Gastrocnemius medialis (tissue), 4 donors: ENCODE measurements at regions not wholly inside any gene's neighbourhood (a gene's known extent, or its start where the extent isn't known, plus 50 kb on each side); places are given as distances from the start of the nearest gene placed in this dataset.
"Not testable (repeated sequence)": the region's sequence is repeated elsewhere in the genome, so short reads cannot be mapped to it uniquely, and the experiment has no call there.

Source experiments
- ATAC-seq, 2 donors: fragments of 150-250 bp; one replicate each; pipeline ENCODE4 v1.9.1; 2016
- DNase-seq, 2 donors: peaks; one replicate each; pipeline ENCODE4 v3.0.0-alpha.2; 2019
- H3K27ac ChIP-seq, 4 donors: fragments of 200-600 bp; sonication (generic); 1 replicate in 1 of 4; 2 replicates in 3 of 4; pipeline ENCODE4 v1.5.1; 2016 to 2018; ENCODE audit warnings: mild to moderate bottlenecking in 2 of 4, moderate library complexity in 1 of 4
- H3K27me3 ChIP-seq, 3 donors: fragments of 200-600 bp; sonication (generic) in 2 of 3; 1 replicate in 1 of 3; 2 replicates in 2 of 3; pipeline versions ENCODE4 v1.5.1 to v1.6.0; 2016 to 2019; ENCODE audit warnings: mild to moderate bottlenecking in 1 of 3, moderate library complexity in 1 of 3
- H3K36me3 ChIP-seq, 2 donors: fragments of 200-600 bp; sonication (generic) in 1 of 2; one replicate each; pipeline ENCODE4 v1.5.1; 2017 to 2018
- H3K4me1 ChIP-seq, 2 donors: fragments of 200-600 bp; sonication (generic) in 1 of 2; one replicate each; pipeline ENCODE4 v1.5.1; 2016 to 2017; ENCODE audit warnings: mild to moderate bottlenecking in 2 of 2
- H3K4me3 ChIP-seq, 4 donors: fragments of 200-600 bp; sonication (generic) in 3 of 4; 1 replicate in 1 of 4; 2 replicates in 3 of 4; pipeline ENCODE4 v1.5.1; 2016 to 2019; ENCODE audit warnings: mild to moderate bottlenecking in 2 of 4
- H3K9me3 ChIP-seq, 3 donors: fragments of 200-600 bp; sonication (generic) in 2 of 3; 1 replicate in 1 of 3; 2 replicates in 2 of 3; pipeline ENCODE4 v1.5.1; 2016 to 2019
- POLR2A ChIP-seq, 2 donors: fragments of 450-650 bp; IDR thresholded peaks; one replicate each; pipeline ENCODE4 v1.6.1; 2017; ENCODE audit warnings: antibody characterized with exemption in 2 of 2, mild to moderate bottlenecking in 2 of 2, moderate library complexity in 2 of 2
- in situ Hi-C, 4 donors: fragments of 200-750 bp; cut with MboI; loops; one replicate each; pipeline versions ENCODE4 v1.15.0 to v1.8.0; 2017; ENCODE audit warnings: low sequenced_read_pairs in 4 of 4
- intact Hi-C: fragments of 100-400 bp; cut with DNase I; formaldehyde crosslinking; loops from one replicate; pipeline ENCODE4 v1.15.1; 2023; ENCODE audit warnings: low total_unique reads
- TF ChIP-seq, protein P1 (sequence below), 5 experiments: fragments of 450-650 bp in 3 of 5; fragments of 200-600 bp in 2 of 5; sonication (generic) in 2 of 5; IDR thresholded peaks in 4 of 5; conservative IDR thresholded peaks in 1 of 5; 1 replicate in 4 of 5; 2 replicates in 1 of 5; pipeline ENCODE4 v1.5.1; 2016 to 2019; ENCODE audit warnings: antibody characterized with exemption in 5 of 5, mild to moderate bottlenecking in 3 of 5, moderate library complexity in 3 of 5

DNA sequence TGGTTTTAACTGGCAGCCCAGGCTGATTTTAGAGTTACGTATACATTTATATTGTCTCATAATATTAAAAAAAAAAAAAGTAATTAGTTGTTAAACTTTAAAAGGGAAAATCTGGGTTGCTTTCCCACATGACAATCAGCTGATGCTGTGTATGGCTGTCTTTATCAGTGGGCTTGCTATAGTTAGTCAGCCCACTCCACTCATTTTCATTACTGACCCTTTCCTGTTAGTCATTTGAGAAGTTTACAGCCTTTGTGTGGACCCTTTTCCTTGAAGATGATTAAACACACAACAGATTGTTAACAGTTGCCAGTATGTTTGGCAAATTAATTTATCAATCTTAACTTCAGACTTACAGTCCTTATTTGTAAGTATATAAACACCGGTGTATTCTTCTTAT lies 164.5 kb upstream of the AGR3 start:
- H3K9me3 ChIP-seq, result no peaks in the 10 kb centered on the region
- ATAC-seq (no peak), DNase-seq (no peak)
- no peaks in the 10 kb centered on the region for H3K27me3 ChIP-seq
- peaks cover 0 to 9% of the 10 kb centered on the region in 2 donors for H3K4me1 ChIP-seq
- intact Hi-C loops, result no loop called here
- no peaks in the 10 kb centered on the region for H3K36me3 ChIP-seq
- in situ Hi-C loops, result no loop called here
- no peak overlapping the region for H3K4me3 ChIP-seq
- no peak overlapping the region for H3K27ac ChIP-seq
- no peak for TF ChIP-seq POLR2A (IDR thresholded peaks at IDR 0.05)
- TF ChIP-seq, protein P1, sequence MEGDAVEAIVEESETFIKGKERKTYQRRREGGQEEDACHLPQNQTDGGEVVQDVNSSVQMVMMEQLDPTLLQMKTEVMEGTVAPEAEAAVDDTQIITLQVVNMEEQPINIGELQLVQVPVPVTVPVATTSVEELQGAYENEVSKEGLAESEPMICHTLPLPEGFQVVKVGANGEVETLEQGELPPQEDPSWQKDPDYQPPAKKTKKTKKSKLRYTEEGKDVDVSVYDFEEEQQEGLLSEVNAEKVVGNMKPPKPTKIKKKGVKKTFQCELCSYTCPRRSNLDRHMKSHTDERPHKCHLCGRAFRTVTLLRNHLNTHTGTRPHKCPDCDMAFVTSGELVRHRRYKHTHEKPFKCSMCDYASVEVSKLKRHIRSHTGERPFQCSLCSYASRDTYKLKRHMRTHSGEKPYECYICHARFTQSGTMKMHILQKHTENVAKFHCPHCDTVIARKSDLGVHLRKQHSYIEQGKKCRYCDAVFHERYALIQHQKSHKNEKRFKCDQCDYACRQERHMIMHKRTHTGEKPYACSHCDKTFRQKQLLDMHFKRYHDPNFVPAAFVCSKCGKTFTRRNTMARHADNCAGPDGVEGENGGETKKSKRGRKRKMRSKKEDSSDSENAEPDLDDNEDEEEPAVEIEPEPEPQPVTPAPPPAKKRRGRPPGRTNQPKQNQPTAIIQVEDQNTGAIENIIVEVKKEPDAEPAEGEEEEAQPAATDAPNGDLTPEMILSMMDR (IDR thresholded peaks at IDR 0.05 in 4 of 5, conservative IDR thresholded peaks at IDR 0.05 in 1 of 5), result no peak

DNA sequence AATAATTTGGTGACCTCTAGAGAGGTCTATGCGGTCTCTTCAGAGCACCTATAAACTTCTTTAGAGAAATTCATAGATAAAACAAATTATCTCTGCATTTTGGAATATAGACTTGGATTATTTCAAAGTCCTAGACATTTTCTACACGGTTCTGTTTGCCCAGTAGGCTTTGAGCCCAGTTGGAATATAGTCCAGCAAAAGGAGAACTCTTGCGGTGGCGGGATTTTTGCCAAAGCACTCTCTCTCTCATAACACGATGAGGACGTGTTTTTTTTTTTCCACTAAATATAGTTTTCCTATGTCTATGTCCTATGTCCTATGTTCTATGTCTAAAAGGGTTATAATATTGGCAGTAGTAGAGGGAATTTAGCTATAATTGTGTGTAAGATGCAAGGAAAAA lies 164.9 kb upstream of the AGR3 start:
- H3K4me3 ChIP-seq, result no peak overlapping the region
- intact Hi-C loops, result no loop called here
- H3K27me3 ChIP-seq, result no peaks in the 10 kb centered on the region
- DNase-seq (no peak), ATAC-seq (no peak)
- no peaks in the 10 kb centered on the region for H3K36me3 ChIP-seq
- H3K9me3 ChIP-seq, result no peaks in the 10 kb centered on the region
- H3K4me1 ChIP-seq, result peaks cover 0 to 6% of the 10 kb centered on the region in 2 donors
- H3K27ac ChIP-seq, result no peak overlapping the region
- no peak for TF ChIP-seq POLR2A (IDR thresholded peaks at IDR 0.05)
- TF ChIP-seq, protein P1 (IDR thresholded peaks at IDR 0.05 in 4 of 5, conservative IDR thresholded peaks at IDR 0.05 in 1 of 5), result no peak
- in situ Hi-C loops, result no loop called here

DNA sequence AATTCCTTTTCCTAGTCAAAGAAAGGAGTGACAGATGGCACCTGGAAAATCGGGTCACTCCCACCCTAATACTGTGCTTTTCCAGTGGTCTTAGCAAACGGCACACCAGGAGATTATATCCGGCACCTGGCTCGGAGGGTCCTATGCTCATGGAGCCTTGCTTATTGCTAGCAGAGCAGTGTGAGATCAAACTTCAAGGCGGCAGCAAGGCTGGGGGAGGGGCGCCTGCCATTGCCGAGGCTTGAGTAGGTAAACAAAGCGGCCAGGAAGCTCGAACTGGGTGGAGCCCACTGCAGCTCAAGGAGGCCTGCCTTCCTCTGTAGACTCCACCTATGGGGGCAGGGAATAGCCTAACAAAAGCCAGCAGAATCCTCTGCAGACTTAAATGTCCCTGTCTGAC lies 171.4 kb upstream of the AGR3 start:
- H3K27ac ChIP-seq, ATAC-seq, H3K4me3 ChIP-seq, H3K27me3 ChIP-seq, H3K36me3 ChIP-seq, in situ Hi-C loops, intact Hi-C loops, H3K4me1 ChIP-seq, DNase-seq, H3K9me3 ChIP-seq: not testable (repeated sequence)

DNA sequence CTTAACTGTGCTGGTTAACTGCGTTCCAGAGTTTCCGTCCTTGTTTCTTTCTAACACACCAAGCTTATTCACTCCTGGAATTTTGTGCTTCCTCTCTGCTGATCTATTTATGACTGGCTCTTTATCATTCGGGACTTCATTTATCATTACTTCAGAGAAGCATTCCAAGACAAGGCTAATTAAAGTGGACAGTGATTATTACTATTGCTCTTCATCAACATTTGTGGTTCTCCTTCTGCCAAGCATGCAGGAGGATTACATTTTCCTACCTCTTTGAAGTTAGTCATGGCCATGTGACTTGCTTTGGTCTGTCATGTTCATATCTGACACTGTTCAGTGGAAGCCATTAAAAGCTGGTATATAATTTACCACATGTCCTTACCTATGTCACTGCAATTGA lies 172.4 kb upstream of the AGR3 start:
- Histone ChIP-seq H3K4me1 (no peaks in the 10 kb centered on the region), H3K9me3 (no peaks in the 10 kb centered on the region), H3K4me3 (no peak overlapping the region), H3K27me3 (no peaks in the 10 kb centered on the region), H3K36me3 (no peaks in the 10 kb centered on the region), H3K27ac (no peak overlapping the region)
- TF ChIP-seq POLR2A (IDR thresholded peaks at IDR 0.05), result no peak
- TF ChIP-seq, protein P1 (IDR thresholded peaks at IDR 0.05 in 4 of 5, conservative IDR thresholded peaks at IDR 0.05 in 1 of 5), result no peak
- ATAC-seq (no peak), DNase-seq (no peak)
- in situ Hi-C loops, result no loop called here
- intact Hi-C loops, result no loop called here

DNA sequence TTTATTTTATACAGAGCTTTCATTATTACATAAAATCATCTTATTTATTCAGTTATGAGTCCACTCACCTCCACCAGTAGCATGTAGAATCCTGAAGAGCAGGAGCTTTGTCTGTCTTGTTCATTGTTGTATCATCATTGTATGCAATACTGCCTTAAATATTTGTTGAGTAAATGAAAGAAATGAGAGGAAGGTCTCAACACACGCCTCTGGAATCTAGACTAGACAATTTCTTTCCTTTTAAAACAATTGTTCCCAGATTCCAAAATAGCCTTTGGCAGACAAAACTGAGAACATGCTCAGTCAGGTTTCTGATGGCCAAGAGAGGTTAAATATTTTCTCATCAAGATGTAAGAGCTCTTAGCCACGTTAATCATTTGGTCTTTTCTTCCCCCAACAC lies 173.1 kb upstream of the AGR3 start:
- Histone ChIP-seq H3K27ac (no peak overlapping the region), H3K36me3 (no peaks in the 10 kb centered on the region), H3K4me3 (no peak overlapping the region), H3K4me1 (no peaks in the 10 kb centered on the region), H3K9me3 (no peaks in the 10 kb centered on the region), H3K27me3 (no peaks in the 10 kb centered on the region)
- no peak for ATAC-seq
- TF ChIP-seq, protein P1 (IDR thresholded peaks at IDR 0.05 in 4 of 5, conservative IDR thresholded peaks at IDR 0.05 in 1 of 5), result no peak
- no peak for TF ChIP-seq POLR2A (IDR thresholded peaks at IDR 0.05)
- no peak for DNase-seq
- intact Hi-C loops, result no loop called here
- in situ Hi-C loops, result no loop called here
